BLaER1 treated with 17β-estradiol and CSF1 and Interleukin-3, amounts not matched to agents 10 nM and 100 nM (cell line): ENCODE measurements at regions not wholly inside any gene's neighbourhood (a gene's known extent, or its start where the extent isn't known, plus 50 kb on each side); places are given as distances from the start of the nearest gene placed in this dataset.

Experiments
- H3K27ac ChIP-seq, 11 experiments: shearing (Covaris generic); formaldehyde crosslinking; 2 replicates each; pipeline ENCODE4 v1.8.1; 2022
- H3K27me3 ChIP-seq, 11 experiments: shearing (Covaris generic); formaldehyde crosslinking; 2 replicates each; pipeline ENCODE4 v1.8.1; 2022
- H3K36me3 ChIP-seq, 11 experiments: shearing (Covaris generic); formaldehyde crosslinking; 2 replicates each; pipeline ENCODE4 v1.8.1; 2022
- H3K4me1 ChIP-seq, 10 experiments: shearing (Covaris generic); formaldehyde crosslinking; 2 replicates each; pipeline ENCODE4 v1.8.1; 2022
- H3K4me2 ChIP-seq, 11 experiments: shearing (Covaris generic); formaldehyde crosslinking; 2 replicates each; pipeline ENCODE4 v1.8.1; 2022
- H3K4me3 ChIP-seq, 10 experiments: shearing (Covaris generic); formaldehyde crosslinking; 2 replicates each; pipeline ENCODE4 v1.8.1; 2022
- H3K9ac ChIP-seq, 11 experiments: shearing (Covaris generic); formaldehyde crosslinking; 2 replicates each; pipeline ENCODE4 v1.8.1; 2022
- H3K9me3 ChIP-seq, 11 experiments: shearing (Covaris generic); formaldehyde crosslinking; replicated peaks in 1 of 11; 2 replicates each; pipeline ENCODE4 v1.8.1; 2022
- H4K20me1 ChIP-seq, 11 experiments: shearing (Covaris generic); formaldehyde crosslinking; 2 replicates each; pipeline ENCODE4 v1.8.1; 2022
- Cebpa-rat ChIP-seq, 11 experiments: shearing (Covaris generic); IDR thresholded peaks; 2 replicates each; pipeline ENCODE4 v1.8.1; 2022

DNA sequence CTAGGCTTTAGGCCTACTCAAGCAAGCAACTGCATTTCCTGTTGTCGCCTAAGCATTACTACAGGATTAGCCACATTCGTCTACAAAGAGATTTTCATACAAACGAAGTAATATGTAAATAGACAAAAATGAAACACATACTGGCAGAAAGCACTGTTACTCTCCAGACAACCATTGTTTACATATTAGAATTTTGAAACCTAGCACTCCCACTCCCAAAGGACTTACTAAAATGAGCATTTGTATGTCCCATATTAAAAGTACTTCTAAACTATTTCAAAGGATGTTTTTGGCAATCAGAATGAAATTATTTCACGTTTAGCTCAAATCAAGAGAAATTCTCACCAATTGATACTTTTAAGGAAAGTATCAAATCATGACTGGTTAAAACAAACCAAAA is 570.8 kb downstream of the PRR32 start:
- H3K4me3 ChIP-seq = no peak overlapping the region
- TF ChIP-seq Cebpa-rat (IDR thresholded peaks at IDR 0.05) = no peak
- no peak overlapping the region for H3K4me2 ChIP-seq
- H3K4me1 ChIP-seq = no peaks in the 10 kb centered on the region
- H4K20me1 ChIP-seq = 0 out of 22 replicates have a peak, but pooled peaks cover 0 to 4% (median 0%) of the 10 kb centered on the region in 11 experiments
- H3K36me3 ChIP-seq = no peaks in the 10 kb centered on the region
- no peak overlapping the region for H3K9ac ChIP-seq
- peaks cover 21 to 82% (median 67%) of the 10 kb centered on the region in 11 experiments for H3K27me3 ChIP-seq
- H3K27ac ChIP-seq = no peak overlapping the region
- peaks cover 0 to 11% (median 0%) of the 10 kb centered on the region in 11 experiments; a peak in 3 of 22 replicates for H3K9me3 ChIP-seq

DNA sequence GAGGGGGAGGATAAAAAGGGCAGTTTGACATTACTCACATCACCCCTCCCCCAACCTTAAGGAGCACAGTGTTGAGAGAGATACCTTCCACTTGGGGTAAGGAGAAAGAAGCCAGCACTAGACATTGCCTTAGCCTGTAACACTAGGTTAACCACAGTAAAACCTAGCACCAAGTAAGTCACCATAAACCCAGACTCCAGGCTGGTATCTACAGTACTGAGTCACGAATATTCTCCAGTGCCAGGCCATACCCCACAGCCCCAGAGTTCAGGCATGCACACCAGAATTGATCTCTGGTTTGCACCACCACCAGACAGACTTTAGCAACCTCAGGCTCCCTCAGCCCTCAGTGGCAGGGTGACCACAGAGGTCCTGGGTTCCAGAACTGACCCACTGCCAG is 570.4 kb downstream of the PRR32 start:
- Histone ChIP-seq H3K27ac (no peak overlapping the region), H3K27me3 (peaks cover 26 to 86% (median 69%) of the 10 kb centered on the region in 11 experiments), H3K9ac (no peak overlapping the region), H3K4me1 (no peaks in the 10 kb centered on the region), H3K9me3 (peaks cover 0 to 7% (median 0%) of the 10 kb centered on the region in 11 experiments; a peak in 3 of 22 replicates), H3K4me2 (no peak overlapping the region), H3K36me3 (no peaks in the 10 kb centered on the region), H4K20me1 (0 out of 22 replicates have a peak, but pooled peaks cover 0 to 5% (median 0%) of the 10 kb centered on the region in 11 experiments), H3K4me3 (no peak overlapping the region)
- TF ChIP-seq Cebpa-rat (IDR thresholded peaks at IDR 0.05) = no peak
